HEK293T (cell line): ENCODE measurements at regions not wholly inside any gene's neighbourhood (a gene's known extent, or its start where the extent isn't known, plus 50 kb on each side); places are given as distances from the start of the nearest gene placed in this dataset.

Experiments used
- CTCF ChIA-PET: fragments of 350-600 bp; formaldehyde crosslinking; extraction: SDS; loops from one replicate; lab custom pipeline; 2021; ENCODE audit warnings: antibody characterized with exemption, inconsistent platforms; lab: Yijun Ruan, JAX
- POLR2A ChIA-PET: fragments of 350-600 bp; formaldehyde crosslinking; extraction: SDS; loops from one replicate; lab custom pipeline; 2020; ENCODE audit warnings: antibody characterized with exemption, inconsistent platforms; lab: Yijun Ruan, JAX
- DNase-seq: peaks from one replicate; pipeline ENCODE4 v3.0.0; 2012; ENCODE audit warnings: mixed read lengths; ENCODE audit errors: extremely low spot score
- ARNT ChIP-seq: fragments of 450-650 bp; IDR thresholded peaks from 2 replicates; pipeline ENCODE4 v1.6.1; 2017; ENCODE audit warnings: mild to moderate bottlenecking
- BHLHE40 ChIP-seq: fragments of 450-650 bp; IDR thresholded peaks from 2 replicates; pipeline ENCODE4 v1.6.1; 2016; ENCODE audit warnings: mild to moderate bottlenecking, moderate library complexity, borderline replicate concordance
- CTBP1 ChIP-seq: fragments of 450-650 bp; IDR thresholded peaks from 2 replicates; pipeline ENCODE4 v1.6.1; 2016; ENCODE audit warnings: borderline replicate concordance
- ELF4 ChIP-seq: fragments of 450-650 bp; IDR thresholded peaks from 2 replicates; pipeline ENCODE4 v1.6.1; 2017; ENCODE audit warnings: antibody characterized with exemption
- FOXA1 ChIP-seq: fragments of 450-650 bp; IDR thresholded peaks from 2 replicates; pipeline ENCODE4 v1.6.1; 2016; ENCODE audit warnings: mild to moderate bottlenecking
- FOXK2 ChIP-seq: fragments of 450-650 bp; IDR thresholded peaks from 2 replicates; pipeline ENCODE4 v1.6.1; 2016; ENCODE audit warnings: mild to moderate bottlenecking
- FOXM1 ChIP-seq: fragments of 450-650 bp; IDR thresholded peaks from 2 replicates; pipeline ENCODE4 v1.6.1; 2017; ENCODE audit warnings: mild to moderate bottlenecking, borderline replicate concordance
- HDGF ChIP-seq: fragments of 450-650 bp; IDR thresholded peaks from 2 replicates; pipeline ENCODE4 v1.6.1; 2017; ENCODE audit warnings: antibody characterized with exemption, borderline replicate concordance
- L3MBTL2 ChIP-seq: fragments of 450-650 bp; conservative IDR thresholded peaks from 2 replicates; pipeline ENCODE4 v1.6.1; 2016; ENCODE audit warnings: mild to moderate bottlenecking
- LEF1 ChIP-seq: fragments of 450-650 bp; IDR thresholded peaks from 2 replicates; pipeline ENCODE4 v1.6.1; 2017; ENCODE audit warnings: mild to moderate bottlenecking, borderline replicate concordance
- NFRKB ChIP-seq: fragments of 450-650 bp; IDR thresholded peaks from 2 replicates; pipeline ENCODE4 v1.6.1; 2016; ENCODE audit warnings: mild to moderate bottlenecking, moderate library complexity
- SP1 ChIP-seq: fragments of 450-650 bp; IDR thresholded peaks from 2 replicates; pipeline ENCODE4 v1.6.1; 2017
- SUZ12 ChIP-seq: fragments of 450-650 bp; IDR thresholded peaks from 2 replicates; pipeline ENCODE4 v1.6.1; 2016; ENCODE audit warnings: mild to moderate bottlenecking
- TARDBP ChIP-seq: fragments of 450-650 bp; IDR thresholded peaks from 2 replicates; pipeline ENCODE4 v1.6.1; 2016
- ZNF384 ChIP-seq: fragments of 450-650 bp; IDR thresholded peaks from 2 replicates; pipeline ENCODE4 v1.6.1; 2016
- TF ChIP-seq, protein P1 (sequence below): fragments of 450-650 bp; IDR thresholded peaks from 2 replicates; pipeline ENCODE4 v1.6.1; 2016

DNA sequence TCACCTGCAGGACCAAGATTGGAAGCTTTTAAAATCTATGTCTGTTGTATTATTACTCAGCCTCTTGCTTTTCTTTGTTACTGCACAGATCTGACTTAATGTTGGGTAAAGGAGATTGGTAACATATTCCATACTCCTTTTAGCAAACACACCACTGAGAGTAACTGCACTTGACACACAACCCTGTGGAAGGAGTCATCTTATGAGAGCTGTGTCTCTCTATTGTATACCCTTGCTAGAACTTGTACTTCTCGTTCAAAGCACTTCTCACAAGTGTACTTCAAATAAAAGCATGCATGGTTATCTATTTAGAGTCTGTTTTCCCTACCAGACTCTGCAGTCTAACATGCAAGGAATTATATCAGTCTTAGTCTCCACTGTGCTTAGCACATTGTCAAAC is 813.4 kb downstream of the ADGRL2 start:
- ChIA-PET POLR2A (no interaction called here), CTCF (interaction anchor here (0.7 kb wide), 1 partner anchor 427 kb away, joined by 3 read pairs; no protein-coding TSS in a partner anchor)
- TF ChIP-seq NFRKB (no peak), SUZ12 (no peak), LEF1 (no peak), FOXK2 (no peak), ARNT (no peak), L3MBTL2 (no peak), CTBP1 (no peak), ZNF384 (no peak), ELF4 (no peak), FOXM1 (no peak), FOXA1 (no peak), TARDBP (no peak), SP1 (no peak), BHLHE40 (no peak), HDGF (no peak)
- TF ChIP-seq, protein P1, sequence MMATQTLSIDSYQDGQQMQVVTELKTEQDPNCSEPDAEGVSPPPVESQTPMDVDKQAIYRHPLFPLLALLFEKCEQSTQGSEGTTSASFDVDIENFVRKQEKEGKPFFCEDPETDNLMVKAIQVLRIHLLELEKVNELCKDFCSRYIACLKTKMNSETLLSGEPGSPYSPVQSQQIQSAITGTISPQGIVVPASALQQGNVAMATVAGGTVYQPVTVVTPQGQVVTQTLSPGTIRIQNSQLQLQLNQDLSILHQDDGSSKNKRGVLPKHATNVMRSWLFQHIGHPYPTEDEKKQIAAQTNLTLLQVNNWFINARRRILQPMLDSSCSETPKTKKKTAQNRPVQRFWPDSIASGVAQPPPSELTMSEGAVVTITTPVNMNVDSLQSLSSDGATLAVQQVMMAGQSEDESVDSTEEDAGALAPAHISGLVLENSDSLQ: no peak
- DNase-seq: no peak

DNA sequence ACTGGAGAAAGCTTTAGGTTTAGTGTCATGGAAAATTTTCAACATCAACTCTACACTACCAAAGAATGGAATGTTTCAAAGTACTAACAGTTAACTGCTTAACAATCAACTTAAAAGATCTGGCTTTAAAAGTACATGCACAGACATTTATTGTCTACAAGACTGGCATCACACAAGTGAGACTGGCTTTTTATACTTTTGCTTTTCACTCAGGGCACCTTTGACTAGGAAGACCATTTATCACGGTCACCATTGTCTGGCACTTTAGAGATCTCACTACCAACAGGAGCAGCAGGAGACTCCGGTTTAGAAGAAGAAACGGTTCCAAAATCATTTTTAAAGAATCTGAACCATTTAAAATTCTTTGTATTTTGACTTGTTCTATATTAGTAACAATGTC is 812.3 kb downstream of the ADGRL2 start:
- ChIA-PET POLR2A (no interaction called here), CTCF (no interaction called here)
- no peak for DNase-seq
- no peak for TF ChIP-seq NFRKB
- no peak for TF ChIP-seq ARNT
- TF ChIP-seq SUZ12: no peak
- no peak for TF ChIP-seq TARDBP
- no peak for TF ChIP-seq FOXM1
- no peak for TF ChIP-seq ZNF384
- TF ChIP-seq, protein P1: no peak
- no peak for TF ChIP-seq FOXA1
- TF ChIP-seq L3MBTL2: no peak
- no peak for TF ChIP-seq BHLHE40
- TF ChIP-seq FOXK2: no peak
- no peak for TF ChIP-seq ELF4
- TF ChIP-seq LEF1: no peak
- no peak for TF ChIP-seq CTBP1
- TF ChIP-seq SP1: no peak
- TF ChIP-seq HDGF: no peak

DNA sequence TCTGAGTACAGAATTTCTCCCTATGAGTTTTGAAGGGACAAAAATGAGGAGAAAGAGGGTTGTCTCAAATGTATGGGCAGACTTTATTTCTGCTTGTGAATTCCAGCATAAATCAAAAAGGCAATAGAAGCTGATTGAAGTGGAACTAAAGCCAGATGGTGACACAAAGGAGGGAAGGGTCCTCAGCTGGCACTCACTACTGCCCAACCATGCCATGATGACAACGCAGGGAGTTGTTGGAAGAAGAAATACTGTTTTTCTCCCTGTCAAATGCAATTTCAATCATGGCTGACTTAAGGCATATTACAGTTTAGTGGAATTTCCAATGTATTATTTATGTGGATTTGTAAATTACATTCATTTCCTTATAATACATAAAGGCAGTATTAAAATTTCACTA is 805.8 kb downstream of the ADGRL2 start:
- ChIA-PET POLR2A (no interaction called here), CTCF (no interaction called here)
- TF ChIP-seq ARNT (no peak), HDGF (no peak), ELF4 (no peak), SP1 (no peak), SUZ12 (no peak), CTBP1 (no peak), TARDBP (no peak), FOXA1 (no peak), ZNF384 (no peak), NFRKB (no peak), LEF1 (no peak), FOXK2 (no peak), BHLHE40 (no peak), FOXM1 (no peak), L3MBTL2 (no peak)
- TF ChIP-seq, protein P1: no peak
- DNase-seq: no peak

DNA sequence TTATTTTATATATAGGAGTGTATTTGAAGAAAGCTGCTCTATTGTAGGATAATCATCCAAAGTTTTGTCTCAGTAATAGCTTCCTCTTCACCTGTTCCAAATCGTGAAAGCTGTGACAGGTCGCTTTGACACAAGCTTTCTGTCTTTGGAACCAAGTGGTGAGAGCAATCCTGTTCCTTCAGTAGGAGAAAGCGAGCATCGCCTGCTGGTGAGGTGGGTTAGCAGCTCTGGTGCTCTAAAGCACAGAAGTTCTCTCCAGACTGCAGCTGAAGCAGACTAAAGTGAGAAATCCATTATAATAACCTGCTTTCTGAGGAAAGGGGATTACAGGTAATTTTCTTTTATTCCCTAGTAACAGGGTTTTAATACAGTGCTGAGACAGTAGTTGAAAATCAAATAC is 803.8 kb downstream of the ADGRL2 start:
- CTCF ChIA-PET: no interaction called here

DNA sequence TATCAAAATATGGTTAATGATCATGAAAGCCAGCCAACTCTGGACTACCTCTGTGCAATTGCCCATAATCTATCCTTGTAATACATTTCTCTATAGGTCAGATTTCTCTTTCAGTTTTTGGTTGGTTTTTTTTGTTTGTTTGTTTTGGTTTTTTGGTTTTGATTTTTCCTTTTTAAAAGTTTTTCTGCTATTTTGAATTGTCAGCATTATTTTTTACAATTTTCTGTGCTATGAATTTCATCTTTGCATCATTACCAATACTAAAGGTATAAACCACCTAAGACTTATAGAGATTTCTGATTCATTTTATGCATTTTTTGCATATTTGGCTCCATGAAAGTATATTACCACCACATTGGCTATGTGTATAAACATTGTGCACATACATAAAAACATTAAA is 799.6 kb downstream of the ADGRL2 start:
- no peak for DNase-seq
- ChIA-PET CTCF (no interaction called here), POLR2A (no interaction called here)
- TF ChIP-seq ELF4 (no peak), TARDBP (no peak), FOXA1 (no peak), HDGF (no peak)

More for the DNA sequence above, 803.8 kb downstream of the ADGRL2 start:
- POLR2A ChIA-PET: no interaction called here
- no peak for TF ChIP-seq FOXA1
- no peak for TF ChIP-seq SP1
- TF ChIP-seq FOXK2: no peak
- no peak for TF ChIP-seq LEF1
- TF ChIP-seq BHLHE40: no peak
- TF ChIP-seq NFRKB: no peak
- TF ChIP-seq FOXM1: no peak
- no peak for TF ChIP-seq ZNF384
- TF ChIP-seq ARNT: no peak
- TF ChIP-seq SUZ12: no peak
- TF ChIP-seq TARDBP: no peak
- no peak for TF ChIP-seq CTBP1
- TF ChIP-seq, protein P1: no peak
- TF ChIP-seq HDGF: no peak
- no peak for DNase-seq

DNA sequence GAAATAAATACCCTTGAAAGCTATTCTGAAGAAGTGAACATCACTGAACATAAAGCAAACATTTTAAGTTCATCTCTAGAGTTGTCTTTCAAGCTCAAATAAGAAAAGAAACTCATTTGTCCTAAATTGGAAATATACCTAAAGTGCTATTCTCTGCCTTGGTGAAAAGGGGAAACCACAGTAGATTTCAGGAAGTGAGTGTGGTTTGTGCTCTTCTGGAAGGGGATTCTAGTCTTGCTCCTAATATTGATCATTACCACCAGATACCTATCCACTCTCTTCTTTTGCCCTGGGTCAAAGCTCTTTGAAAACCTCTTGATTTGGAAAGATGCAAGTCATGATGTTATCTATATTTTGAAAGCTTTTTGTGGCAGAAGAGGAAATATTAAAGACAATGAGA is 798.1 kb downstream of the ADGRL2 start:
- ChIA-PET POLR2A (no interaction called here), CTCF (no interaction called here)
- no peak for TF ChIP-seq SP1
- DNase-seq: no peak
